ENCODE measurements at regions not wholly inside any gene's neighbourhood (a gene's known extent, or its start where the extent isn't known, plus 50 kb on each side); places are given as distances from the start of the nearest gene placed in this dataset.

- TF ChIP-seq CTCF (IDR thresholded peaks at IDR 0.05) (no peak), POLR2A (IDR thresholded peaks at IDR 0.05; ENCODE audit: low read depth) (no peak), POLR2AphosphoS5 (IDR thresholded peaks at IDR 0.05) (no peak), EP300 (IDR thresholded peaks at IDR 0.05) (no peak)
Measured at GRCh38 chr3:94704467-94704866, 641.6 kb downstream of the NSUN3 start.
